Activated CD4-positive, alpha-beta T cell treated with anti-CD3 and anti-CD28 coated beads, Interleukin-10, Interleukin-2, amounts not matched to agents 100 ng/mL and 50 ng/mL, durations not matched to agents 16 hours and 8 hours (primary cell): ENCODE measurements at regions not wholly inside any gene's neighbourhood (a gene's known extent, or its start where the extent isn't known, plus 50 kb on each side); places are given as distances from the start of the nearest gene placed in this dataset.
"Not testable (repeated sequence)": the region's sequence is repeated elsewhere in the genome, so short reads cannot be mapped to it uniquely, and the experiment has no call there.

ENCODE experiments used
- DNase-seq: peaks from one replicate; pipeline ENCODE4 v3.0.0-alpha.2; 2020

DNA sequence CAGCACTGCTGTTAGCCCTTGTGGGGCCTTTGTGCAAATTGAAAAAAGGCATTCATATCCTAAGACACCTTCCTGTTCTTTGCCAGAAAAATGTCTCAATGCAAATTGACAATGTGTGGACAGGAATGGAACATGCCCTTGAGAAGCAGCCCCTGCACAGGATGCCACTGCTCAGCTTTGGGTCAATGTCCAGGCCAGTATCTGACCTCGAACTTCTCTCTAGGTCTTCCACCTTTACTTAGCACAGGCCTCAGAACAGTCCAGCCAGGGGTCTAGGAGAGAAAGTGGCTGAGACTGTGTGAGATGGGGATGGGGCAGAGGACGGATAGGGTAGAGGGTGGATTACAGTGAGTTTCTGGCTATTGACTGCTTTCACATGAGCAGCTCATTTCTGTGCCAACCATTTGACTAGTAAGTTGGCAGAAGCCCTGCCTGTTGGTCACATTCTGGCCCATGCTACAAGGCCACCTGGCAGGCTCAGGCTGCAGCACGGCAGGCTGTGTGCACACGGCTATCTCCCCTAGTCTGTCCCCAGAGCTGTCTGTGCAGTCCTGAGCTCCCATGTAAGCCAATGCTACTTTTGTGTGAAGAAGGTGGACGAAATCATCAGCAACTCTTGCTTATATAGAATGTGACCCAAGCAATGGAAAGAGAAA is 254.5 kb upstream of the PLGLB1 start:
- not testable (repeated sequence) for DNase-seq

DNA sequence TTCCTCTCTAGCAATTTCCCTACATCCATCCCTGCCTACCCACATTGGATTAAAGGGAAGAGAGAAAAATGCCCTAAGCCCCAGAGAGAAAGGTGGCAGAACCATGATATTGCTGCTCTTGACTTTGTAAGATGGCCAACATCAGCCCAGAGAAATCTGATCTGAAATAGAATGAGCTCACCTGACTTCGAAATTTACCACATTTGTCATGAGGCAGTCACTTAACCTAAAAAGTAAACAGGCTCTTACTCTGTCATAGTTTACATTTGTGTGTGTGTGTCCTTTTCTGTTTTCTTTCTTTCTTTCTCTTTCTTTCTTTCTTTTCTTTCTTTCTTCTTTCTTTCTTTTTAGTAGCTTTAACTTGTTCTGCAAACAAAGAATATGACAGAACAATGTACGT is 255.0 kb upstream of the PLGLB1 start:
- DNase-seq: not testable (repeated sequence)

DNA sequence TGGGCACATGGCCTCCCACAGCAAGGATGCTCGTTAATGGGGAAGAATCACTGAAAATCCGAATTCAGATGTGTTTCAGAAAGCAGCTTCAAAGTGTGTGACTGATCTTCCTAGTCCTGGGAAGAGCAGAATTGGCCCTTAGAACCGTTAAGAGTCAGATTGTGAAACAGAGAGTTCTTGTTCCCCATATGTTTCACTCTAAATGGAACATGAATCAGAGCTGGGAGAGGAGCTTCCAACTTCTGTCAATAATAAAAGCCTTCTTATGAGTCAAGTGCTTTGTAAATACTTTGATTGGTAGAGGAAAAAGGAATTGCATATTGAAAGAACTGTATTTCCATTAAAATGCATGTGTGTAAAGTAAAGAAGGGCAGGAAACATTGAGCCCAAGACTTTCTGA is 256.1 kb upstream of the PLGLB1 start:
- not testable (repeated sequence) for DNase-seq

DNA sequence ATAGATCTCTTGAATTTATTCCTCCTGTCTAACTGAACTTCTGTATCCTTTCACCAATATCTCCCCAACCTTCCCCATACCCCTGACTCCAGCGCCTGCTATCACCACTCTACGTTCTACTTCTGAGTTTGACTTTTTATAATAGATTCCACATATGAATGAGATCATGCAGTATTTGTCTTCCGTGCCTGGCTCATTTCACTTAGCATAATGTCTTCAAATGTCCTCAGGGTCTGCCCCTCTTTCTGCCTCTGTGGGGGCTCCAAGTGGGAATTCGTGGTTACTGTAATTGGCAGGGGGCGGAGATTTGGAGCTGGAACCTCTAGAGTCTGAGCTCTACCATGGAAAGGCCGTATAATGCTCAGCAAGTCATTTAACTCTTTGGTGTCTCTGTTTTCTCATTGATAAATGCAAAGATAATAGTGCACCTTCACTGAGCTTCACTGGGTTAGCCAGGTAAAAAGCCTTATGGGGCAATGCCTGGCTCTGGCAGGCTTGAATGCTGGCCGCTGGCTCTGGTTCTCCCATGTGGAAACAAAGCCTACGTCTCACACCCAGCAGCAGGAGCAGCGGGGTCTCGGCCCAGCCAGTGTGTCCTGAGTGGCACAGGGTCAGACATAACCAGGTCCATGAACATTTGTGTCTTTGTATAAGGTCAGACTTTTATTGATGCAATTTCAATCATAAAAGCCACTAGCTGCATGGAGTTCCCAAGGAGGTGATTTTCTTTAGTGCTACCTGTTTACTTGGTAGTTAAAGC is 259.1 kb upstream of the PLGLB1 start:
- not testable (repeated sequence) for DNase-seq

DNA sequence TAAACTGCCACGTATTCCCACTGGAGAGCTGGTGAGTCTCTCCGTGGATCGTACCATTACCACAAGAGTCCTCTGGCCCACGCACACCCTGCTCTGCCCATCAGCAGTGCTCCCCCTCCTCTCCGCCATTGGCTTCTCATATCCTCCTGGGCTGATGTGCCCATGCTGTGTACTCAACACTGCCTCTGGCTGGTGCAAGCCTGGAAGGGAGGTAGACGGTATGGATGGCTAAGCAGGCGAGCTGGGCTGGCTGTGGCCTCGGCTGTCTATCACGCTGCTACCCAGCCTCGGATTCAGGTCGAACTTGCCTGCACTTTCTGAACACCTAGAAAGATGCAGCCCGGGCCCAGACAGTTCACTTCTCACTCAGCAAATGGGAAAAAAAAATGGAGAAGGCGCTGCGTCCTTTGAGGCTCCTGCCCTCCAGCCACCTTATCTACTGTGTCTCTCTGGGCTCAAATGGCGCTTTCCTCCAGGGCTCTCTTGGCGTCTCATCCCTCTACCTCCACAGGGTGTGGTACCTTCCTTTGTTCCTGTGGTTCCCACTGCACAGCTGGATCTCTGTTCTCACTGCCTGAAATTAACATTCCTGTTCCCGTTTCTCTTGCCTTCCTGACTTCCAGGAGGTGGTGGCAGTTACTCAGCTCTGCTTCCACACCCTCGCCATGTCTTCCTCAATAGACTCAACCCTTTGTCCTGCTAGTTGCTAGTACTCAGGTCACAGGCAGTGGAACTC is 262.3 kb upstream of the PLGLB1 start:
- DNase-seq: not testable (repeated sequence)

DNA sequence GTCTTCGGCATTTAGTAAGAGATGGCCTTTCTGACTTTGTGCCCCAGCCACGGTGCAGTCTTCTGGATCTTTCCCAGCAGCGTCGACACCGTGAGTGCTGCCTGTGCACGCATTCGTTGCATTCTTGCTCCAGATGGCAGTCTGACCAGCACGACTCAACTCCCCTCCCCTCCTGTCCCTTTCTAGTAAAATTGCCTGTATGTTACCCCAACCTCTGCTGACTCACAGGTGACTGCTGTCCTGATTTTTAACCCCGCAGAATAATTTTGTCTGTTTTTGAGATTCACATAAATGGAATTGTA is 262.8 kb upstream of the PLGLB1 start:
- not testable (repeated sequence) for DNase-seq

DNA sequence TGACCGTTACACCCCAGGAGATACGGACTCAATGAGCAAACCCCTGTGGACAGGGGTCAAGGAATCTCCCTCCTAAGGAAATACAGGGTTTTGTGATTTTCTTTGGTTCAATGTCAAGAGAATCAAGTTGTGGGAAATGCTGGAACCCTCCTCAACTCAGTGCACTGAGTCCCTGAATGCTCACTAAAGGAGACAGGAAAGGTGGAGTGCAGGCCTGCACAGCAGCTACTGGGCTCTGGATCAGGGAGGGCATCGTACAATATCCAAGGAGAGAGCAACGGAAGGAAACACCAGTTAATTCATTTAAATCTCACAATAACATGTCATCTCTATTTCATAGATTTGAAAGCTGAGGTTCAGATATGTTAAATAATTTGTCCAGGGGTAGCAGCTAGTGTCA is 263.5 kb upstream of the PLGLB1 start:
- not testable (repeated sequence) for DNase-seq

DNA sequence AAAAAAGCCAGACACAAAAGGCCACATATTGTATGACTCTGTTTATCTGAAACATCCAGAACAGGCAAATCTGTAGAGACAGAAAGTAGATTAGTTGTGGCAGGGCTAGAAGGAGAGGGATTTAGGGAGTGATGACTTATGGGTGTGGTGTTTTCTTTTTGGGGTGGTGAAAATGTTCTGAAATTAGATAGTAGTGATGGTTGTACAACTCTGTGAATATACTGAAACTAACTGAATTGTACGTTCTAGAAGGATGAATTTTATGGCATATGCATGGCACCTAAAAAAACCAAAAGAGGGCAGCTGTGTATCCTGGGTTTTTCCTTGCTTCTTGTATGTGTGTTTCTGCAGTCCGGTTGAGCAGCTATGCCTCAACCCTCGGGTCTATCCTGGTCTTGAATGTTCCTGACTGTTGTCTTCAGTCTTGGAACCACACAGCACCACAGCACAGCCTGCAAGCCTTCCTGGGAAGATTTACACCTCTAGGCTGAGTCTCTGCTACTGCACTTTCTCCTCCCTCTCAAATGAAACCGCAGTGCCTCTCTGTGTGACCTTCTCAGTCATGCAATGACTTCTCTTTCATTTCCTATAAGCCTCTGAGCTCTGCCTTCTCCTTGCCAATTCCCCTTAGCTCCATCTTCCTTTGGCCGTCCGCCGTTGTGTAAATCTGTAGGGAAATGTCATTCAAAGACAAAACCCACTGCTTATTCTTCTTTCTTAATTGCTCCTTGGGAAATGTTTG is 269.1 kb upstream of the PLGLB1 start:
- not testable (repeated sequence) for DNase-seq

DNA sequence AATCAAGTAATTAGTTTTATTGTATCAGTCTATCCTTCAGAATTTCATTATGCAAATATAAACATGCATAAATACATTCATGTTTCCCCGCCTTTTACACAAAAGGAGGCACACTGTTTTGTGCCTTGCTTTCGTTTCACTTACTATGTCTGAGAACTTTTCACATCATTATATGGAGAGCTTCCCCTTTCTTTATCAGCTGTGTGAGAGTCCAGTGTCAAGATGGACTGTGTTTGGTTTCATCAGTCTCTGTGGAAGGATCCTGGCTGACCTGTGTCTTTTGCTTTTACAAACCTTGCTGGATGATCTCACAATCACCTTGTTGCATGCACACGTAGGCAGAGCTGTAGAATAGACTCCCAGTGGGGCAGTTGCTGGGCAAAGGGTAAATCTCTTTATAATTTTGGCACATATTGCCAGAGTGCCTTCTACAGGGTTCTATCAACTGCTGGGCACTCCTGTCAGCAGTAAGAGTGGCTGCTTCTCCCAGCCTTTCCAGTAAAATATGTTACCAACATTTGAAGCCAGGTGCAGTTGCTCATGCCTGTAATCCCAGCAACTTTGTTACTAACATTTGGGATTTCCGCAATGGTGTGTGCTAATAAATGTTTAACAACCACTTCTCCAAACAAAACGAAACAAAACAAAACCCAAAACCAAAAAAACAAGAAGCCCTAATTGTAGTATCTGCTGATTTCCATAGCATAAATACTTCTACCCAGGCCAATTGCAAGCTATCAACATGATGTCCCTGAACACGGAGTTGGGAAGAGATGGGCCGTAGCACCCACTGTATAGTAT is 270.0 kb upstream of the PLGLB1 start:
- DNase-seq: not testable (repeated sequence)

DNA sequence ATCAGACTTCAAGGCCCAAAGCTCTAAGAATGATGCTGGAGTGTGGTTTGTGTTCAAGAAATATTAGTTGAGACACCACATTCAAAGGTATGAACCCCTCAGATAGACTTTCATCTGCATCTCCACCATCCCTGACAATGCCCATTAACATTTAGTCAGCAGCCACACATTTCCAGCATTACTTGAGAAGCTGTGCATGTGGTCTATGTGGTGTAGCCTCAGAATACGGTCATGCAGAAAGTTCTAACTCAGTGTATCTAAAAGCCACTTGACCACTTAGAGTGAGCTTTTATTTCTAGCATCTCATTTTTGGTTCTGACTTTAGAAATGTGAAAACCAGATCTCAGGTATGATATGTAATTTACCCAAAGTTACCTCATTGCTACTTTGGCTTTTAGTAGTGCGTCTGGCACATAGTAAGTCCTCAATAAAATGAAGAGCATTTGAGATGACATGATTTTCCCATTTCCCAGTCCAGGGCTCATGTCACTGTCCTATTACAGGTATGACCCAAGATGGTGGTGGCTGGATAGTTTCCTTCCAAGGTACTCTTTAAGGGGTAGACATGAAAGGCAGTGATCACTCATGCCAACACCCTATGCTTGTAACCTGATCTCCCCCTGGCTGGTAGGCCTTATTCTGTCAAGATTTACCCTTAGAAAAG is 272.4 kb upstream of the PLGLB1 start:
- peak; percentile 44 for DNase-seq

DNA sequence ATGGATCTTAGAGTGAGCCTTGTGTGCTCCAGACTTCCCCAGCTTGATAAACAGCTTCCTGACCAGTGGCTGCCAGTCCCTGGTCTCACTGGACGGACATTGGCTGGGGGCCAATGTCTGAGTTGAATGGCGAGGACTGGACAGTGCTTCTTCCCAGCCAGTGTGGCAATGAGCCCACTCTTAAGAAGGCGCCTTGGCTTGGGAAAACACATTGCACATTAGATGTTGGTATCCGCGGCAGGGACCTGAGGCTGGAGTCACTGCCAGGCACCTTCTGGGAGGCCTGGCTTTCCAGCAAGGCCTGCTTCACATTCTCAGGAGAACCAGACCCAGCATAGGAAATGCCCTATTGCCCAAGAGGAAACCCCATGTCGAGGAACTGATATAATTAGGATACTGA is 273.5 kb upstream of the PLGLB1 start:
- DNase-seq: not testable (repeated sequence)

DNA sequence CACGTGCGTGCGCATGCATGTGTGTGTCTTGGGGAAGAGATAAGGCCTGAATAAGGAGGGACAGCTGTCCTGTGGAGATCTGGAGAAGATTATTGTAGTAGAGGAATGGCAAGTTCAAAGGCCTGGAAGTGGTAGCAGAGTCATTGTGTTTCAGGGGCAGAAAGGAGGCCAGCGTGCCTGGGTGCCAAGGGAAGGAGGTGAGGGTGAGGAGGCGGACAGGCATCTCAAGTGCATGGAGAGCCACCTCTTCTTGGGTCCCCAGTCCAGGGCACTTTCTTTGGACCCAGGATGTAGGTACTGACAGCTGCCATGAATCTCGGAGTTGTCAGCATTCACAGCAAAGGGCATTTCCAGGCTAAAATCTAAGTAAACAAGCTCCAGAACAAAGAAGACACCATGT is 279.7 kb upstream of the PLGLB1 start:
- DNase-seq: not testable (repeated sequence)

DNA sequence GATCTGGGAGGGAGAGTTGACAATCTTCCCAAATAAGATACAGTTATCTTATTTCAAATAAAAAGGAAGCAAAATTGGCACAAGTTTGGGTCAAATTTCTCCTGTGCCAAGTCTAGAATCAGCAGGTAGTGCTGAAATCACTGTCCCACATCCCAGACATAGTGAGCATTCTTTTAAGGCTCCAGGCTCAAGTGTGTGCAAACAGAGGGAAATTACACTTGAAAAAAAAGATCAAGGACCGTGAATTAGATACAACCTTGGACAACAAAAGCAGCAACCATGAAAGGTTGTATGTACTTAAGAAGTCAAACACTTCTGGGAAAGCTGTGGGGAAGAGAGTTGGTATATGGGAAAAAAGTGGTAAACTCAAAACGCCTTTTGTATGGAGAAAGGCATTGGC is 280.2 kb upstream of the PLGLB1 start:
- not testable (repeated sequence) for DNase-seq

DNA sequence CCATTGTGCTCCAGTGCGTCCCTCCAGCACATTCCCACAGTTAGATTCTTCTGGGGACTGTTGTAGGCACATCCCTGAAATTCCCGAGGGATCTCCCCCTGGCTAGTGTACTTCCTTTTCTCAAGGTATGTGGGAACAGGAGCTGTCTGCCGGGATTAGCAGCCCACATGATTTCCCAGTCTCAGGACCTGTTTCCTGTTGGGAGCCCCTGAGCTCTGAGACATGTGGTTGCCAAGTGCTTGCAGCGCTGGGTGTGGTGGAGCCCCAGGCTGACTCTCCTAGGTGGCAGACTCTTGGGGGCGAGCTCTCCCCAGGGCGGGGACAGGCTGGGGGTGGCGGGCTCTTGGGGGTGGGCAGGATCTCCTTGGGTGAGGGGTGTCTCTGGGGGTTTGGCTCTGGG is 287.0 kb upstream of the PLGLB1 start:
- DNase-seq: not testable (repeated sequence)

DNA sequence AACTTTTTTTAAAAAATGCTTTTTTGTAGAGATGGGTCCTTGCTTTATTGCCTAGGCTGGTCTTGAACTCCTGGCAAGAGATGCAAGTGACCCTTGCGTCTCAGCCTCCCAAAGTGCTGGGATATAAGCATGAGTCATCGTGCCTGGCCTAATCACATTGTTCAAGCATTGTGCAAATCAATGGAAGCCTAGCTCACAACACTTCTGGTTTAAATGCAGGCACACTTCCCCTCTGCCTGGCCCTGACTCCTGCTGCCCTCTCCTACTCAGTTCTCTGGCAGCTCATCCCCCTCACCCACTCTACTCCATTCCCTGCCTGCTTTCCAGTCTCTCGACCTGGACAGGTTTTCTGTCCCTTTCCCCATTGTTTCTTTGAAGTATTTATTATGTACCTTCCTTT is 288.1 kb upstream of the PLGLB1 start:
- not testable (repeated sequence) for DNase-seq

DNA sequence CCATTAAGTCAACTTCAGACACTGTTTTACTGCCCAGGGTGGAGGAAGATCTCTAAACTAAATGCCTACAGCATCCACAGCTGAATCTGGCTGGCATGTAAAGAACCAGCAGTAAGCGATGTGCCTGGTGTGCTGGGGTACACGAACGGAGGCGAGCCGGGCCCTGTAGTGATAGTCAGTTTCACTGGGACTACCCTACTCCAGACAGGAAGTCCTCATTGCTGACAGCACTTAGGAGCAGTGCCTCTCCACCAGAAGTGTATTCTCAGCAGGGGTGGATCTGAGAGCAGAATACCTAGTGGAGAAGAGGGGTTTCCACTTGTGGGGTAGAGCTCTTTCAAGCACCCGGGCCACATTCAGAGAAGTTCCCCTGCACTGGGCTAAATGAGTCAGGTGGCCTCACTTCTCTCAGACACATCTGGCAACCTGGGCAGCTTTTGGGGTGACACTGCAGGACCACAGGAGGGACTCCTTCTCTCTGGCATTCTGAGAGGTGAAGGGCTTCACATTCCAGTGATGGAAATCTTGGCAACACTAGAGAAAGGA is 290.3 kb upstream of the PLGLB1 start:
- DNase-seq: not testable (repeated sequence)

DNA sequence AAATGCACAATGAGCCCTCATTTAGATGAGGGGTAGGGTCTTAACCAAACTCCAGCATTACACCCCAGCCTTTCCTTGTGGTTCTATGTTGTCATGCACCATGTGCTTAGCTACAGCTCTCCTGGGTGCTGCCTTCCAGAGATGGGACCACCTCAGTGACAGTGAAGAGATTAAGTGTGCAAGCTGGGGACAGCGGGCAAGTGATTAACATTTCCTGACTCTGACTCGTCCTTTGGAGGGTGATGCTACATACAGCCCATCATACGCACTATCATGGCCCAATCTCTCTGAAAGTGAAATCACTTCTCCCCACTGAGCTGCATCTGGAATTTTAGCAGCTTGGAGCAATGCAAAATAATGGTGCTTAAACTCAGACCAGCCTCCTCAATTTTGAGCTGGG is 293.0 kb upstream of the PLGLB1 start:
- peak; percentile 40 for DNase-seq

DNA sequence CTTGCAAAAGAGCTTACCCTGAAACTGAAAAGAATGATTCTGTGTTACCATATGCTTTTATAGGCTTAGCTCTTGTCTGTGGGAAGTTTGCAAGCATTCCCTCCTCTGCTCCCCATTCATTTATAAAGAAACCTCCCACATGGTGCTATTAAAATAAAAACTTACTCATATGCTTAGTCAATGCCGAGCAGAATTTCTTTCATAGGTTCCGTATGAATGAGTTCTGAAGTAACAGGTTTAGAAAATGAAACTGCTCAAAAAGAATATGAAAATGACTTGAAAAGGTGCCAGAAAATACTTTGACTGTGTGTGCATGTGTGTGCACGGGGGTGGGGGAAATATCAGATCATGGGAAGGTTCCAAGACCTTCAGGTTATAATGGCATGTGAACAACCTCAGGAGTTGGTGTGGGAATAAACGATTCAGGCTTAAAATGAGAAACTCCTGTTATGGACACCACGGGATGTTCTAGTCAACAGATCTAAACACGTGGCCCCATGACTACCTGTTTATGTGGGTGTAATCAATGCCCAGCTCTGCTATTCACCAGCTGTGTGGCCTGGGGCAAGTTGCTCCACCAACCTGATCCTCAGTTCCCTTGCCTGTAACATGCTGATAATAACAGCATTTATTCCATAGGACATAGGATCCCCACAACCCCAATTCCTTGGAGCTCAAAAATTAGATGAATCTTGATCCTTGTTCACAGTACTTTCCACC is 293.7 kb upstream of the PLGLB1 start:
- DNase-seq: peak; percentile 82

DNA sequence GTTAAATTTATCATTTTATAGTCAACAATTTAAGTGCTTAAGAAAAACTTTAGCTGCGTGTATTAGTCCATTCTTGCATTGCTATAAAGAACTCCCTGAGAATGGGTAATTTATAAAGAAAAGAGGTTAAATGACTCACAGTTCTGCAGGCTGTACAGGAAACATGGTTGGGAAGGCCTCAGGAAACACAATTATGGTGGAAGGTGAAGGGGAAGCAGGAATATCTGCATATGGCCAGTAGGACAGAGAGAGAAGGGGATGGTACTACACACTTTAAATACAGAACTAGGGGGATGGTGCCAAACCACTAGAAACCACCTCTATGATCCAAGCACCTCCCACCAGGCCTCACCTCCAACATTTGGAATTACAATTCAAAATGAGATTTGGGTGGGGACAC is 295.5 kb upstream of the PLGLB1 start:
- DNase-seq: not testable (repeated sequence)

DNA sequence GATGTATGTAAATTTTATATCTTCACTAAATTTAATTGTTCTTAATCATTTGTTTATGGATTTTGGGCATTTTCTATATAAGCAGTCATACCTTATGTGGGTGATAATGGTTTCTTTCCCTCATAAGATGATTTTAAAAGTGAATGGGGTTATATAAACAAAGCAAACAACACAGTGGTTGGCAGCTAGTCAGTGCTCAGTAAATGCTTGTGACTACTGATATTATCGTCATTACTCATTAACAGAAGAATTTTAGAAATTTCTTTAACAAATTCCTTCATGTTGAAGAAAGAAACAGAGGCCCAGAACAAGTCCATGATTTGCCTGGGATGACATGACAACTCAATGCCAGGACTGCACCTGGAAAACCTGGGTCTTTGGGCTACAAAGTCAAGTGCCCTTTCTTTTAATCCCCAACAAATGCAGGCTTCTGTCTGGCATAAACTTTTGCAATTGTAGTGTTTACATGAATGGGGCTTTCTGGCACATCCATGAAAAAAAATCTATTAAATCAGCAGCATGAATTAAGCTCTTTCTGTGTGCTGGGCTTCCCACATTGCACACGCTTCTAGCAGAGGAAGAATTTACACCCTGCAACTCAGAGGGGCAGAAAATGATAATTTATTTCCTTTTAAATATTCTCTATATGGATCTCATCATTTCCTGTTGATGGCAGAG is 297.3 kb upstream of the PLGLB1 start:
- DNase-seq: not testable (repeated sequence)
